ENCODE measurements at regions not wholly inside any gene's neighbourhood (a gene's known extent, or its start where the extent isn't known, plus 50 kb on each side); places are given as distances from the start of the nearest gene placed in this dataset.

DNA sequence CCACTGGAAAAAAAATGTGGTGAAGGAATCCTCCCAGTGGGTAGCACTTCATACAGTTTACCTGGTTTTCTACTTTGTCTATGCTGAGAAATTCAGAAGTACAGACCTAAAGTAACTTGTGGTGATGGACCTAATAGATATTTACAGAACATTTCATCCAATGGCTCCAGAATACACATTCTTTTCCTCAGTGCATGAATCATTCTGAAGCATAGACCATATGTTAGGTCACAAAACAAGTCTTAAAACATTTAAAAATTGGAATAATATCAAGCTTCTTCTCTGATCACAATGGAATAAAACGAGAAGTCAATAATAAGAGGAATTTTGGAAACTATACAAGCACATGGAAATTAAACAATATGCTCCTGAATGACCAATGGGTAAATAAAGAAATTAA lies 450.1 kb upstream of the INTU start:
- TF ChIP-seq, protein P1, sequence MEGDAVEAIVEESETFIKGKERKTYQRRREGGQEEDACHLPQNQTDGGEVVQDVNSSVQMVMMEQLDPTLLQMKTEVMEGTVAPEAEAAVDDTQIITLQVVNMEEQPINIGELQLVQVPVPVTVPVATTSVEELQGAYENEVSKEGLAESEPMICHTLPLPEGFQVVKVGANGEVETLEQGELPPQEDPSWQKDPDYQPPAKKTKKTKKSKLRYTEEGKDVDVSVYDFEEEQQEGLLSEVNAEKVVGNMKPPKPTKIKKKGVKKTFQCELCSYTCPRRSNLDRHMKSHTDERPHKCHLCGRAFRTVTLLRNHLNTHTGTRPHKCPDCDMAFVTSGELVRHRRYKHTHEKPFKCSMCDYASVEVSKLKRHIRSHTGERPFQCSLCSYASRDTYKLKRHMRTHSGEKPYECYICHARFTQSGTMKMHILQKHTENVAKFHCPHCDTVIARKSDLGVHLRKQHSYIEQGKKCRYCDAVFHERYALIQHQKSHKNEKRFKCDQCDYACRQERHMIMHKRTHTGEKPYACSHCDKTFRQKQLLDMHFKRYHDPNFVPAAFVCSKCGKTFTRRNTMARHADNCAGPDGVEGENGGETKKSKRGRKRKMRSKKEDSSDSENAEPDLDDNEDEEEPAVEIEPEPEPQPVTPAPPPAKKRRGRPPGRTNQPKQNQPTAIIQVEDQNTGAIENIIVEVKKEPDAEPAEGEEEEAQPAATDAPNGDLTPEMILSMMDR (IDR thresholded peaks at IDR 0.05; ENCODE audit: borderline replicate concordance, extremely low read depth, low read length, poor library complexity, severe bottlenecking): no peak
- no peak for TF ChIP-seq EZH2 (IDR thresholded peaks at IDR 0.05; ENCODE audit: borderline replicate concordance, low read depth, low read length, severe bottlenecking)
